ENCODE measurements at regions not wholly inside any gene's neighbourhood (a gene's known extent, or its start where the extent isn't known, plus 50 kb on each side); places are given as distances from the start of the nearest gene placed in this dataset.

GRCh38 chr11:98003606-98004371, 1017.0 kb upstream of the CNTN5 start:
- no peak overlapping the region for H3K27ac Mint-ChIP-seq
- DNase-seq (ENCODE audit: low spot score) (no peak), ATAC-seq (no peak)
- peaks cover 15% of the 10 kb centered on the region for H3K9me3 Mint-ChIP-seq
- H3K36me3 Mint-ChIP-seq = peaks cover 4% of the 10 kb centered on the region
- no peaks in the 10 kb centered on the region for H3K27me3 Mint-ChIP-seq
- H3K4me1 Mint-ChIP-seq (ENCODE audit: low read depth in 2 of 2) = no peaks in the 10 kb centered on the region
- H3K4me3 Mint-ChIP-seq = no peak overlapping the region

GRCh38 chr11:98007072-98007471, 1013.7 kb upstream of the CNTN5 start:
- ATAC-seq = no peak
- Mint-ChIP-seq H3K27ac (no peak overlapping the region), H3K9me3 (peaks cover 11% of the 10 kb centered on the region), H3K4me3 (no peak overlapping the region), H3K27me3 (no peaks in the 10 kb centered on the region), H3K36me3 (peaks cover 4% of the 10 kb centered on the region), H3K4me1 (ENCODE audit: low read depth in 2 of 2) (no peaks in the 10 kb centered on the region)
- DNase-seq (ENCODE audit: low spot score) = no peak

GRCh38 chr11:98027652-98028051, 993.1 kb upstream of the CNTN5 start:
- Mint-ChIP-seq H3K27me3 (no peaks in the 10 kb centered on the region), H3K27ac (no peak overlapping the region), H3K4me1 (ENCODE audit: low read depth in 2 of 2) (no peaks in the 10 kb centered on the region), H3K4me3 (no peak overlapping the region), H3K36me3 (peaks cover 6% of the 10 kb centered on the region), H3K9me3 (peaks cover 4% of the 10 kb centered on the region)
- no peak for ATAC-seq
- no peak for DNase-seq (ENCODE audit: low spot score)

GRCh38 chr11:98029832-98030231, 990.9 kb upstream of the CNTN5 start:
- Mint-ChIP-seq H3K4me1 (ENCODE audit: low read depth in 2 of 2) (no peaks in the 10 kb centered on the region), H3K27me3 (no peaks in the 10 kb centered on the region), H3K27ac (no peak overlapping the region), H3K36me3 (peaks cover 8% of the 10 kb centered on the region), H3K4me3 (no peak overlapping the region), H3K9me3 (peaks cover 8% of the 10 kb centered on the region)
- ATAC-seq (no peak), DNase-seq (ENCODE audit: low spot score) (no peak)

- no peak for DNase-seq (ENCODE audit: low spot score)
- Mint-ChIP-seq H3K4me3 (no peak overlapping the region), H3K4me1 (ENCODE audit: low read depth in 2 of 2) (no peaks in the 10 kb centered on the region), H3K27ac (no peak overlapping the region), H3K9me3 (peaks cover 28% of the 10 kb centered on the region), H3K36me3 (peaks cover 12% of the 10 kb centered on the region), H3K27me3 (no peaks in the 10 kb centered on the region)
- no peak for ATAC-seq
These were observed 983.9 kb upstream of the CNTN5 start for GRCh38 chr11:98036810-98037209.

GRCh38 chr11:98040061-98040808, 980.5 kb upstream of the CNTN5 start:
- Mint-ChIP-seq H3K4me1 (ENCODE audit: low read depth in 2 of 2) (no peaks in the 10 kb centered on the region), H3K36me3 (peaks cover 4% of the 10 kb centered on the region), H3K27me3 (no peaks in the 10 kb centered on the region), H3K4me3 (no peak overlapping the region), H3K27ac (no peak overlapping the region), H3K9me3 (peaks cover 27% of the 10 kb centered on the region)
- no peak for ATAC-seq
- DNase-seq (ENCODE audit: low spot score) = no peak

- ATAC-seq = no peak
These were observed 973.1 kb upstream of the CNTN5 start for GRCh38 chr11:98047647-98048046.

GRCh38 chr11:98053851-98054250, 966.9 kb upstream of the CNTN5 start:
- Mint-ChIP-seq H3K4me3 (no peak overlapping the region), H3K4me1 (ENCODE audit: low read depth in 2 of 2) (no peaks in the 10 kb centered on the region), H3K36me3 (no peaks in the 10 kb centered on the region), H3K27me3 (no peaks in the 10 kb centered on the region), H3K9me3 (no peaks in the 10 kb centered on the region), H3K27ac (no peak overlapping the region)
- no peak for ATAC-seq
- no peak for DNase-seq (ENCODE audit: low spot score)

More at GRCh38 chr11:98047647-98048046, 973.1 kb upstream of the CNTN5 start:
- no peak overlapping the region for H3K4me3 Mint-ChIP-seq
- DNase-seq (ENCODE audit: low spot score) = no peak
- no peaks in the 10 kb centered on the region for H3K4me1 Mint-ChIP-seq (ENCODE audit: low read depth in 2 of 2)
- peaks cover 9% of the 10 kb centered on the region for H3K36me3 Mint-ChIP-seq
- no peak overlapping the region for H3K27ac Mint-ChIP-seq
- peaks cover 25% of the 10 kb centered on the region for H3K9me3 Mint-ChIP-seq
- no peaks in the 10 kb centered on the region for H3K27me3 Mint-ChIP-seq

- Mint-ChIP-seq H3K27me3 (no peaks in the 10 kb centered on the region), H3K9me3 (peaks cover 3% of the 10 kb centered on the region), H3K4me3 (no peak overlapping the region), H3K36me3 (no peaks in the 10 kb centered on the region), H3K4me1 (ENCODE audit: low read depth in 2 of 2) (no peaks in the 10 kb centered on the region), H3K27ac (no peak overlapping the region)
- no peak for ATAC-seq
- no peak for DNase-seq (ENCODE audit: low spot score)
These were observed 963.8 kb upstream of the CNTN5 start for GRCh38 chr11:98056945-98057344.

- H3K27me3 Mint-ChIP-seq = no peaks in the 10 kb centered on the region
- DNase-seq (ENCODE audit: low spot score) = no peak
- no peak overlapping the region for H3K27ac Mint-ChIP-seq
- no peak overlapping the region for H3K4me3 Mint-ChIP-seq
- H3K36me3 Mint-ChIP-seq = no peaks in the 10 kb centered on the region
- ATAC-seq = no peak
- no peaks in the 10 kb centered on the region for H3K4me1 Mint-ChIP-seq (ENCODE audit: low read depth in 2 of 2)
- peaks cover 11% of the 10 kb centered on the region for H3K9me3 Mint-ChIP-seq
These were observed 961.3 kb upstream of the CNTN5 start for GRCh38 chr11:98059488-98059887.

GRCh38 chr11:98060759-98061158, 960.0 kb upstream of the CNTN5 start:
- no peaks in the 10 kb centered on the region for H3K27me3 Mint-ChIP-seq
- H3K4me1 Mint-ChIP-seq (ENCODE audit: low read depth in 2 of 2) = no peaks in the 10 kb centered on the region
- H3K27ac Mint-ChIP-seq = no peak overlapping the region
- no peak overlapping the region for H3K4me3 Mint-ChIP-seq
- ATAC-seq (no peak), DNase-seq (ENCODE audit: low spot score) (no peak)
- no peaks in the 10 kb centered on the region for H3K36me3 Mint-ChIP-seq
- peaks cover 11% of the 10 kb centered on the region for H3K9me3 Mint-ChIP-seq

- Mint-ChIP-seq H3K27ac (no peak overlapping the region), H3K27me3 (no peaks in the 10 kb centered on the region), H3K4me1 (ENCODE audit: low read depth in 2 of 2) (no peaks in the 10 kb centered on the region), H3K9me3 (peaks cover 11% of the 10 kb centered on the region), H3K4me3 (no peak overlapping the region), H3K36me3 (no peaks in the 10 kb centered on the region)
- ATAC-seq = no peak
- no peak for DNase-seq (ENCODE audit: low spot score)
These were observed 958.9 kb upstream of the CNTN5 start for GRCh38 chr11:98061858-98062257.

- Mint-ChIP-seq H3K4me1 (ENCODE audit: low read depth in 2 of 2) (no peaks in the 10 kb centered on the region), H3K27me3 (no peaks in the 10 kb centered on the region), H3K27ac (no peak overlapping the region)
These were observed 958.0 kb upstream of the CNTN5 start for GRCh38 chr11:98062714-98063113.

GRCh38 chr11:98068251-98068650, 952.5 kb upstream of the CNTN5 start:
- no peaks in the 10 kb centered on the region for H3K27me3 Mint-ChIP-seq
- no peaks in the 10 kb centered on the region for H3K36me3 Mint-ChIP-seq
- no peaks in the 10 kb centered on the region for H3K4me1 Mint-ChIP-seq (ENCODE audit: low read depth in 2 of 2)
- H3K4me3 Mint-ChIP-seq = no peak overlapping the region
- no peak overlapping the region for H3K27ac Mint-ChIP-seq
- peaks cover 5% of the 10 kb centered on the region for H3K9me3 Mint-ChIP-seq
- ATAC-seq = no peak
- DNase-seq (ENCODE audit: low spot score) = no peak

More at GRCh38 chr11:98062714-98063113, 958.0 kb upstream of the CNTN5 start:
- ATAC-seq = no peak
- Mint-ChIP-seq H3K9me3 (peaks cover 11% of the 10 kb centered on the region), H3K36me3 (no peaks in the 10 kb centered on the region), H3K4me3 (no peak overlapping the region)
- DNase-seq (ENCODE audit: low spot score) = no peak
